GM12878 (cell line): ENCODE measurements at regions not wholly inside any gene's neighbourhood (a gene's known extent, or its start where the extent isn't known, plus 50 kb on each side); places are given as distances from the start of the nearest gene placed in this dataset.

Experiments used
- ATAC-seq: fragments of 200-7000 bp; cut with Tn5 transposase; 3 replicates; pipeline ENCODE4 v1.9.1; 2020; ENCODE audit warnings: mild to moderate bottlenecking, moderate library complexity
- BruUV-seq: library from RNA; stranded (reverse); fragments of 400-500 nt; replicated peaks from 2 replicates; lab custom pipeline; 2021; lab: Mats Ljungman, UMichigan
- CTCF ChIA-PET: fragments of 300-600 bp; sonication (Branson Sonifier 250); formaldehyde crosslinking; extraction: SDS; loops from one replicate; lab custom pipeline; 2021; ENCODE audit warnings: inconsistent platforms; lab: Yijun Ruan, JAX
- POLR2A ChIA-PET: fragments of 350-600 bp; formaldehyde crosslinking; extraction: SDS; loops from one replicate; lab custom pipeline; 2021; ENCODE audit warnings: inconsistent platforms; lab: Charles Lee
- RAD21 ChIA-PET: fragments of 300-600 bp; sonication (Branson Sonifier 250); formaldehyde crosslinking; loops from one replicate; lab custom pipeline; 2023; ENCODE audit warnings: antibody characterized with exemption; ENCODE audit not compliant: unreplicated experiment; lab: Charles Lee
- SMC1A ChIA-PET: fragments of 300-600 bp; sonication (Branson Sonifier 250); formaldehyde crosslinking; loops from one replicate; lab custom pipeline; 2023; ENCODE audit not compliant: unreplicated experiment, uncharacterized antibody; lab: Charles Lee
- DNase-seq: peaks from one replicate; pipeline ENCODE4 v3.0.0-alpha.2; 2011; ENCODE audit warnings: low read depth, low spot score
- FAIRE-seq: peaks from 3 replicates; lab custom pipeline; 2011; peaks lifted over from hg19 to GRCh38; lab: Jason Lieb, UNC
- H2AFZ ChIP-seq: 2 replicates; pipeline ENCODE4 v1.6.0; 2011; ENCODE audit warnings: low read depth, low read length, control low read depth; ENCODE audit not compliant: control insufficient read depth
- H3K27ac ChIP-seq: 2 replicates; pipeline ENCODE4 v1.5.1; 2011; ENCODE audit warnings: control low read depth; ENCODE audit not compliant: control insufficient read depth, insufficient read depth
- H3K27me3 ChIP-seq, 2 experiments: replicated peaks in 1 of 2; 2 replicates each; pipeline versions ENCODE4 v1.6.0 to v1.6.1; 2011; ENCODE audit warnings: low read length in 1 of 2; ENCODE audit not compliant: control insufficient read depth in 2 of 2, insufficient read depth in 2 of 2
- H3K36me3 ChIP-seq, 2 experiments: 2 replicates each; pipeline ENCODE4 v1.5.1; 2011; ENCODE audit warnings: low read length in 1 of 2; ENCODE audit not compliant: control insufficient read depth in 2 of 2, insufficient read depth in 2 of 2
- H3K4me1 ChIP-seq: 2 replicates; pipeline ENCODE4 v1.6.1; 2011; ENCODE audit warnings: mild to moderate bottlenecking, low read length, moderate library complexity, mixed read lengths; ENCODE audit not compliant: control insufficient read depth, insufficient read depth
- H3K4me2 ChIP-seq: 2 replicates; pipeline ENCODE4 v1.6.0; 2011; ENCODE audit warnings: control low read depth; ENCODE audit not compliant: control insufficient read depth, insufficient read depth
- H3K4me3 ChIP-seq: fragments of 200-600 bp; sonication (generic); 2 replicates; pipeline ENCODE4 v1.5.1; 2016
- H3K79me2 ChIP-seq: 2 replicates; pipeline ENCODE4 v1.6.0; 2011; ENCODE audit warnings: low read length; ENCODE audit not compliant: control insufficient read depth, insufficient read depth
- H3K9ac ChIP-seq: 2 replicates; pipeline ENCODE4 v1.8.0; 2011; ENCODE audit warnings: low read length, control low read depth, mixed read lengths; ENCODE audit not compliant: control insufficient read depth, insufficient read depth
- H3K9me3 ChIP-seq: replicated peaks from 3 replicates; pipeline ENCODE4 v1.5.1; 2011; ENCODE audit warnings: mild to moderate bottlenecking, low read length; ENCODE audit not compliant: control insufficient read depth, insufficient read depth
- H4K20me1 ChIP-seq: 2 replicates; pipeline ENCODE4 v1.6.0; 2011; ENCODE audit not compliant: control insufficient read depth, insufficient read depth
- CBX3 ChIP-seq: fragments of 200-600 bp; sonication (generic); IDR thresholded peaks from 2 replicates; pipeline ENCODE4 v1.6.1; 2016; ENCODE audit warnings: low read depth, borderline replicate concordance
- EED ChIP-seq: sonication (generic); IDR thresholded peaks from 2 replicates; pipeline ENCODE4 v1.6.1; 2016; ENCODE audit warnings: antibody characterized with exemption, low read depth
- MYC ChIP-seq: IDR thresholded peaks from 2 replicates; pipeline ENCODE4 v1.6.1; 2011; ENCODE audit warnings: mild to moderate bottlenecking, low read length, moderate library complexity, inconsistent platforms; ENCODE audit not compliant: insufficient read depth, insufficient replicate concordance, insufficient read length, severe bottlenecking
- SIX5 ChIP-seq: IDR thresholded peaks from 2 replicates; pipeline ENCODE4 v1.6.1; 2011; ENCODE audit warnings: mild to moderate bottlenecking, low read depth, low read length, moderate library complexity; ENCODE audit not compliant: severe bottlenecking
- SRF ChIP-seq, 2 experiments: IDR thresholded peaks; 2 replicates each; pipeline ENCODE4 v1.6.1; 2011; ENCODE audit warnings: low read depth in 2 of 2, low read length in 2 of 2, mild to moderate bottlenecking in 1 of 2, moderate library complexity in 1 of 2
- STAT3 ChIP-seq: IDR thresholded peaks from 2 replicates; pipeline ENCODE4 v1.6.1; 2011; ENCODE audit warnings: low read depth, low read length, improper control_type of control experiment
- WRNIP1 ChIP-seq: IDR thresholded peaks from 2 replicates; pipeline ENCODE4 v1.6.1; 2011; ENCODE audit warnings: low read depth, low read length, improper control_type of control experiment, borderline replicate concordance
- ZNF207 ChIP-seq: fragments of 450-650 bp; IDR thresholded peaks from 2 replicates; pipeline ENCODE4 v1.6.1; 2014; ENCODE audit warnings: antibody characterized with exemption, mild to moderate bottlenecking, borderline replicate concordance
- ZSCAN29 ChIP-seq: fragments of 450-650 bp; IDR thresholded peaks from 2 replicates; pipeline ENCODE4 v1.6.1; 2017; ENCODE audit warnings: mild to moderate bottlenecking, moderate library complexity
- ZZZ3 ChIP-seq: IDR thresholded peaks from 2 replicates; pipeline ENCODE4 v1.6.1; 2011; ENCODE audit warnings: low read depth; ENCODE audit not compliant: control insufficient read depth, insufficient read length
- WGBS: methylation state at CpG from one replicate; pipeline ENCODE4 v1.1.6; 2016; ENCODE audit warnings: low lambda C conversion rate; ENCODE audit not compliant: insufficient replicate concordance, insufficient coverage; ENCODE audit errors: missing lambda C conversion rate; 5-methylcytosine and 5-hydroxymethylcytosine counted together
- in situ Hi-C: fragments of 300-500 bp; cut with MboI; formaldehyde crosslinking; loops from 9 replicates; pipeline ENCODE4 v1.14.3; 2018; ENCODE audit warnings: mixed read lengths
- intact Hi-C: fragments of 100-400 bp; cut with micrococcal nuclease; formaldehyde crosslinking; loops from one replicate; pipeline ENCODE4 v1.14.2; 2022; ENCODE audit not compliant: unreplicated experiment
- TF ChIP-seq, protein P1 (sequence below): fragments of 450-650 bp; IDR thresholded peaks from 2 replicates; pipeline ENCODE4 v1.6.1; 2017; ENCODE audit warnings: mild to moderate bottlenecking

DNA sequence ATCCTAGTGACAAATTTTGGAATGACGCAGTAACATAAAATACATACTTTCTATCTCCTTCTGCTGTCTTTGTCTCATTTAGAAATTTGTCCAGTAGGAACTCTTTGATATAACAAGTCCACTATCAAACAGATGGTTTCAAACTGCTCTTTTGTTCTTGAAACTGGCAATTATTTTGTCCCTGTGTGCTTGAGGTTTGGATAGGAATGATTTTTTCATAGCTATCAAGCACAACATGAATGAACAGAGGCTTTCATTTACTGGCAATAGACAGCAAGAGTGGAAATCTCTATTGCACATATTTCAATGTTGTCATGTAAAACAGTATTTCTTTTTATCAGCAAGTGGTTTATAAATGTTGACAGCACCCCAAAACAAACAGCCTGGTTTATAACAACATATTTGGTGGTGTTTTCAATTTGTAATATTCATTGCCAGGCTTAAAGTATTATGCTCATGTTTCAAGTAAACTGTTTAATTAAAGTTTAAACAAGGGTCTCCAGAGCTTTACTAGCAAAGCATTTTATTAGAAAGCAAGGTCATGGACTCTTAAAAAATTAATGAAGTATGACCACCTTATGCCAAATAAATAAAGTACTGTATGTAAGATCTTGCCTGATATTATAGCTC is 60.0 kb downstream of the TIGD2 start:
- FAIRE-seq (no peak), ATAC-seq (no peak)
- RAD21 ChIA-PET, result no interaction called here

More for the DNA sequence above, 60.0 kb downstream of the TIGD2 start:
- H4K20me1 ChIP-seq, result no peaks in the 10 kb centered on the region
- CTCF ChIA-PET, result interaction anchor here (0.8 to 1.3 kb wide), 3 partner anchors 8 to 353 kb away, joined by 3 read pairs; no protein-coding TSS in a partner anchor
- WGBS, result 87% methylated on average over 1 of the region's 1 CpG
- no peaks in the 10 kb centered on the region for H3K9me3 ChIP-seq
- DNase-seq, result no peak
- H3K27ac ChIP-seq, result no peak overlapping the region
- POLR2A ChIA-PET, result no interaction called here
- no peaks in the 10 kb centered on the region for H3K79me2 ChIP-seq
- no peak overlapping the region for H2AFZ ChIP-seq
- SMC1A ChIA-PET, result interaction anchor here (0.6 to 2.0 kb wide), 8 partner anchors 9 to 432 kb away, joined by 3 to 7 read pairs (median 3); no protein-coding TSS in a partner anchor
- no peaks in the 10 kb centered on the region for H3K36me3 ChIP-seq
- no peaks in the 10 kb centered on the region for H3K4me1 ChIP-seq
- intact Hi-C loops, result no loop called here
- no peak overlapping the region for H3K4me3 ChIP-seq
- H3K27me3 ChIP-seq, result peaks cover 0 to 2% of the 10 kb centered on the region in 2 experiments; a peak in 1 of 4 replicates
- no peak overlapping the region for H3K4me2 ChIP-seq
- TF ChIP-seq MYC (no peak), EED (no peak), SIX5 (no peak), ZZZ3 (no peak), STAT3 (no peak), ZSCAN29 (no peak), CBX3 (no peak), ZNF207 (no peak), WRNIP1 (no peak), SRF (IDR thresholded peaks at IDR 0.05; ENCODE audit: low read depth in 2 of 2, low read length in 2 of 2) (no peak)
- TF ChIP-seq, protein P1, sequence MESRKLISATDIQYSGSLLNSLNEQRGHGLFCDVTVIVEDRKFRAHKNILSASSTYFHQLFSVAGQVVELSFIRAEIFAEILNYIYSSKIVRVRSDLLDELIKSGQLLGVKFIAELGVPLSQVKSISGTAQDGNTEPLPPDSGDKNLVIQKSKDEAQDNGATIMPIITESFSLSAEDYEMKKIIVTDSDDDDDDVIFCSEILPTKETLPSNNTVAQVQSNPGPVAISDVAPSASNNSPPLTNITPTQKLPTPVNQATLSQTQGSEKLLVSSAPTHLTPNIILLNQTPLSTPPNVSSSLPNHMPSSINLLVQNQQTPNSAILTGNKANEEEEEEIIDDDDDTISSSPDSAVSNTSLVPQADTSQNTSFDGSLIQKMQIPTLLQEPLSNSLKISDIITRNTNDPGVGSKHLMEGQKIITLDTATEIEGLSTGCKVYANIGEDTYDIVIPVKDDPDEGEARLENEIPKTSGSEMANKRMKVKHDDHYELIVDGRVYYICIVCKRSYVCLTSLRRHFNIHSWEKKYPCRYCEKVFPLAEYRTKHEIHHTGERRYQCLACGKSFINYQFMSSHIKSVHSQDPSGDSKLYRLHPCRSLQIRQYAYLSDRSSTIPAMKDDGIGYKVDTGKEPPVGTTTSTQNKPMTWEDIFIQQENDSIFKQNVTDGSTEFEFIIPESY, result no peak
- in situ Hi-C loops, result no loop called here
- H3K9ac ChIP-seq, result no peak overlapping the region
- BruUV-seq, result no TSS peak
